ENCODE measurements at regions not wholly inside any gene's neighbourhood (a gene's known extent, or its start where the extent isn't known, plus 50 kb on each side); places are given as distances from the start of the nearest gene placed in this dataset.

DNA sequence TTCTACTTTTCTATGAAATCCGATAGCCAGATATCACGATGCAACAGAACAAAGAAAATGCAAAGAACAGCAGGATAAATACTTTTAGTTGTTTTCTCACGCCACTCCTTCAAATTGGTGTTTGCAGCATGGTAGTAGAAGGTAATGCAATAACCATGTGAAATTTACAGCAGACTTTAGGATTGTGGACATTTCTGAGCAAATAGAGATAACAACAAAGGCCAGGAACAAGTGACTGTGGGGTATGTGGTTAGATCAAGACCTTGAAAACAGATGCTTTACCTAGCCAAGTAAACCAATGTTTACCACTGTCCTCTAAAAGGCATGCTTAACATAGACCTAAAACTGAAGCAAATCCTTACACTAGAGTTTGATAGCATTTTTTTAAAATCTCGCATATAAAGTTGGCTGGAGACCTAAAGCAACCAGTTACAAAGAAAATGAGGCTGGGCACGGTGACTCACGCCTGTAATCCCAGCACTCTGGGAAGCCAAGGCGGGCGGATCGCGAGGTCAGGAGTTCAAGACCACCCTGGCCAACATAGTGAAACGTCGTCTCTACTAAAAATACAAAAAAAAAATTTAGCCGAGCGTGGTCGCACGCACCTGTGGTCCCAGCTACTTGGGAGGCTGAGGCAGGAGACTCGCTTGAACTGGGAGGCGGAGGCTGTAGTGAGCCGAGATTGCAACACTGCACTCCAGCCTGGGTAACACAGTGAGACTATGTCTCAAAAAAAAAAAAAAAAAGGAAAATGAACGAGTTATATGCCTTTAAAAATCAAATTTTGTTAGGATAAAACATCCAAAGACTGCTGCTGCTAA lies 123.2 kb upstream of the FOXN3 start:
- DNase-seq (ENCODE audit: low read depth): no peak
- H3K4me3 ChIP-seq (ENCODE audit: low read depth, low read length): no peak overlapping the region
- no peak for TF ChIP-seq CTCF (IDR thresholded peaks at IDR 0.05; ENCODE audit: low read depth, low read length, missing control alignments)

DNA sequence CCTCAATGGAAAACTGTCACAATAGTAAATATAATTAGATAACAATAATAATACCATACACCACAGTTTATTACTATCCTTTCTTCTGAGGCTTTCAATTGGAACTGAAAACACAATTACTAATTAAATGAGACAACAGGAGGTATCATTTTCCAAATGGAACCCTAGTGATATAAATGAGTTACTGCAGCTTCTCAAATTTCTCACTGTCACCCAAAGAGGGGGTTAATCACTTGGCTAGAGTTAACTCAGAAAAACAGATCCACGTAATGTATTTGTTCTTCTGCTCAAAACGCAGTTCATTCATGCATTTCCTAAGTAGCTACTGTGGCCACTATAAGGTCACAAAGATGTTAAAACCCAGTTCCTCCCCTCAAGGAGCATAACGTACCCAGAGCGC lies 120.9 kb upstream of the FOXN3 start:
- H3K4me3 ChIP-seq (ENCODE audit: low read depth, low read length): no peak overlapping the region
- no peak for DNase-seq (ENCODE audit: low read depth)
- no peak for TF ChIP-seq CTCF (IDR thresholded peaks at IDR 0.05; ENCODE audit: low read depth, low read length, missing control alignments)

DNA sequence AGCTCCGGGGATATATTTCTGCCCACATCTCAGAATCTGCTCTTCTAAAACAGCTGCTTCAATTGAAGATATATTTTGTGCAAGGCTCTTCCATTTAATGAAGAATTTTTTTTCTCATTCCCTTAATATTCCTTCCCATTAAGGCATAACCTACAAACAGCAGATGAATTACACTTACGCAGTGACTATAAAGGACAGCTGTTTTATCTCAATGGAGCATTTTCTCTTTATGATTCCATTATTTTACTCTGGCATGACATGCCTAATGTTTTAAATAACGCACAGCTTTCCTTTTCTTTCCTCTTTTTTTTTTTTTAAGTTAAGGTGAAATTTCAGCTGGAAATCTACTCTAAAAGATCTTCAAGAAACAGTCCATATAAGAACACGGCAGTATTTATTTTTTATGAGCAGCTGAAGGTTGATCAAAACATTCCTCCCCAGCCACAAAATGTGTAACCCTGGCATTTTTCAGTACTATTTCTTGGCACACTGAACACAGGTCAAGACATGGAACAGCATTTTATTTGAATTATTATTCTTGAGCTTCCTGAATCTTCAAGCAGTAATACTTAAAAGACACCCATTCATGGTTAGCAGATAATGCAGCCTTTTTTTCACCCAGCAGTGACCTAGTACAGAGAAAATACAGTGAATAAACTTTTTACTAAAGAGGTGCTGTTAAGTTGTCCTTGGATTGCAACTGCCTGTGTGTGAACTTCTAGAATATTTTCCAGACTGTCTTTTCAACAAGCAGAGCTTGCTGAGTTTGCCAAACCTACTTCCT lies 118.1 kb upstream of the FOXN3 start:
- H3K4me3 ChIP-seq (ENCODE audit: low read depth, low read length): no peak overlapping the region
- TF ChIP-seq CTCF (IDR thresholded peaks at IDR 0.05; ENCODE audit: low read depth, low read length, missing control alignments): no peak
- DNase-seq (ENCODE audit: low read depth): no peak

GRCh38 chr14:89533766-89534165 lies 116.7 kb upstream of the FOXN3 start:
- no peak for TF ChIP-seq CTCF (IDR thresholded peaks at IDR 0.05; ENCODE audit: low read depth, low read length, missing control alignments)
- no peak for DNase-seq (ENCODE audit: low read depth)
- no peak overlapping the region for H3K4me3 ChIP-seq (ENCODE audit: low read depth, low read length)

DNA sequence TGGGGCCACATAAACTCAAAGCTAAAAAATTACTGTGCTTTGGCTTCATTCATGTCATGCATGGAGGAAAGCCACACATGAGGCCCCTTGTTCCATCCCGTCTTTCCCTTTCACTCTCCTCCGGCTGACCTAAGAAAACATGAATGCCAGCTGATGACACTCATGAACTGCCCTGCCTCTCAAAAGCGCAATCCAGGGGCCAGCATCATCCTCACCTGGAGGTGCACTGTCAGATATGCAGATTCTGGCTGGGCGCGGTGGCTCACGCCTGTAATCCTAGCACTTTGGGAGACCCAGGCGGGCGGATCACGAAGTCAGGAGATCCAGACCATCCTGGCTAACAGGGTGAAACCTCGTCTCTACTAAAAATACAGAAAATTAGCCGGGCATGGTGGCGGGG lies 116.1 kb upstream of the FOXN3 start:
- no peak overlapping the region for H3K4me3 ChIP-seq (ENCODE audit: low read depth, low read length)
- no peak for DNase-seq (ENCODE audit: low read depth)

GRCh38 chr14:89531661-89532335 lies 114.8 kb upstream of the FOXN3 start:
- H3K4me3 ChIP-seq (ENCODE audit: low read depth, low read length): no peak overlapping the region
- no peak for DNase-seq (ENCODE audit: low read depth)
- TF ChIP-seq CTCF (IDR thresholded peaks at IDR 0.05; ENCODE audit: low read depth, low read length, missing control alignments): no peak

More for the DNA sequence above, 116.1 kb upstream of the FOXN3 start:
- no peak for TF ChIP-seq CTCF (IDR thresholded peaks at IDR 0.05; ENCODE audit: low read depth, low read length, missing control alignments)

Data from GM12864 (cell line).